Gastroesophageal sphincter (tissue), 4 donors: ENCODE measurements at regions not wholly inside any gene's neighbourhood (a gene's known extent, or its start where the extent isn't known, plus 50 kb on each side); places are given as distances from the start of the nearest gene placed in this dataset.

Experiments
- ATAC-seq: fragments of 150-250 bp; one replicate; pipeline ENCODE4 v1.9.1; 2016; ENCODE audit warnings: mild to moderate bottlenecking, moderate library complexity
- H3K27ac ChIP-seq, 4 donors: fragments of 200-600 bp; sonication (generic) in 3 of 4; 1 replicate in 3 of 4; 2 replicates in 1 of 4; pipeline ENCODE4 v1.5.1; 2016 to 2019
- H3K27me3 ChIP-seq: fragments of 200-600 bp; sonication (generic); one replicate; pipeline ENCODE4 v1.5.1; 2019
- H3K36me3 ChIP-seq, 2 donors: fragments of 200-600 bp; sonication (generic); one replicate each; pipeline ENCODE4 v1.5.1; 2019; ENCODE audit warnings: control low read depth in 1 of 2
- H3K4me1 ChIP-seq, 3 donors: fragments of 200-600 bp; sonication (generic); 1 replicate in 2 of 3; 2 replicates in 1 of 3; pipeline ENCODE4 v1.5.1; 2016 to 2019; ENCODE audit warnings: control low read depth in 2 of 3
- H3K4me3 ChIP-seq, 2 donors: fragments of 200-600 bp; sonication (generic); one replicate each; pipeline ENCODE4 v1.5.1; 2019; ENCODE audit warnings: mild to moderate bottlenecking in 1 of 2, moderate library complexity in 1 of 2
- H3K9me3 ChIP-seq, 3 donors: fragments of 200-600 bp; sonication (generic); one replicate each; pipeline ENCODE4 v1.5.1; 2017 to 2019; ENCODE audit warnings: control low read depth in 2 of 3
- CTCF ChIP-seq, 4 experiments: fragments of 200-600 bp in 2 of 4; fragments of 450-650 bp in 2 of 4; sonication (generic) in 1 of 4; IDR thresholded peaks; one replicate each; pipeline ENCODE4 v1.5.1; 2017 to 2019; ENCODE audit warnings: antibody characterized with exemption in 4 of 4, mild to moderate bottlenecking in 2 of 4, moderate library complexity in 2 of 4
- EP300 ChIP-seq: sonication (generic); formaldehyde crosslinking; IDR thresholded peaks from one replicate; pipeline ENCODE4 v1.6.1; 2017; ENCODE audit warnings: antibody characterized with exemption, mild to moderate bottlenecking
- POLR2A ChIP-seq, 2 donors: fragments of 450-650 bp; IDR thresholded peaks; one replicate each; pipeline ENCODE4 v1.6.1; 2017; ENCODE audit warnings: antibody characterized with exemption in 2 of 2, mild to moderate bottlenecking in 2 of 2, moderate library complexity in 1 of 2
- POLR2AphosphoS5 ChIP-seq: sonication (generic); formaldehyde crosslinking; IDR thresholded peaks from one replicate; pipeline ENCODE4 v1.6.1; 2017; ENCODE audit warnings: antibody characterized with exemption
- WGBS, 2 donors: methylation state at CpG; one replicate each; pipeline ENCODE4 v1.1.5; 2018; ENCODE audit warnings: low coverage in 1 of 2; 5-methylcytosine and 5-hydroxymethylcytosine counted together

DNA sequence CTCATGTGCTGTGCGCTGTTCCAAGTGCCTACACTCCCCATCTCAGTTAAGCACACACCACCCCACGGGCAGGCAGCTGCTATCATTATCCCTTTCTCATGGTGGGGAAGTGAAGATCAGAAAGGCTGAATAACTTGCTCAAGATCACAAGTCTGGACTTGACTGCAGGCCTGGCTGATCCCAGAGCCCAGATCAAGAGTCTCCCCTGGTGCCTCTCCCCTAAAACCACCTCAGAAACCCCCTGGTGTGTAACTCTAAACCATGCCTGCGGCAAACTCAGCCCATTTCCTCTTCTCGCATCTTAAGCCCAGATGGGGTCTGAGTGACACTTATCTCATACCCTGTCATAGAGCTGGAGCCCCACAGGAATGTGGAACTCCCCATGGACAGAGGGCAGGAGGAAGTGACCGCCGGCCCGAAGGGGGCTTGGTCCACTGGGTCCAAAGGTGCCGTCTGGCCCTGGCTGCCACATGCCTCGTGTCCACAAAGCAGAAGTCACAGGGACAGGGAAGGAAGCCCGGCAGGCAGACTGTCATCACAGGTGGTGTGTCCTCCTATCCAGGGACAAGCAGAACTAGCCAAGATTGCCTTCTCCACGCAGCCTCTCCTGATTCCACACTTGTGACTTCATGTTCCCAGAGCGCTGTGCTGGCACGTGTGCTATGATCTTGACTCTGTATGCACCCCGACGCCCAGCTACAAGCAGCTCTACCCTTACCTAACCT is 92.1 kb downstream of the SYF2 start:
- Histone ChIP-seq H3K27me3 (peaks cover 56% of the 10 kb centered on the region), H3K27ac (no peak overlapping the region), H3K4me1 (no peaks in the 10 kb centered on the region), H3K36me3 (no peaks in the 10 kb centered on the region), H3K9me3 (no peaks in the 10 kb centered on the region), H3K4me3 (no peak overlapping the region)
- TF ChIP-seq POLR2AphosphoS5, result no peak
- ATAC-seq, result no peak
- WGBS, 2 donors, result 71 to 92% methylated on average over 4 to 5 of the region's 15 CpGs

DNA sequence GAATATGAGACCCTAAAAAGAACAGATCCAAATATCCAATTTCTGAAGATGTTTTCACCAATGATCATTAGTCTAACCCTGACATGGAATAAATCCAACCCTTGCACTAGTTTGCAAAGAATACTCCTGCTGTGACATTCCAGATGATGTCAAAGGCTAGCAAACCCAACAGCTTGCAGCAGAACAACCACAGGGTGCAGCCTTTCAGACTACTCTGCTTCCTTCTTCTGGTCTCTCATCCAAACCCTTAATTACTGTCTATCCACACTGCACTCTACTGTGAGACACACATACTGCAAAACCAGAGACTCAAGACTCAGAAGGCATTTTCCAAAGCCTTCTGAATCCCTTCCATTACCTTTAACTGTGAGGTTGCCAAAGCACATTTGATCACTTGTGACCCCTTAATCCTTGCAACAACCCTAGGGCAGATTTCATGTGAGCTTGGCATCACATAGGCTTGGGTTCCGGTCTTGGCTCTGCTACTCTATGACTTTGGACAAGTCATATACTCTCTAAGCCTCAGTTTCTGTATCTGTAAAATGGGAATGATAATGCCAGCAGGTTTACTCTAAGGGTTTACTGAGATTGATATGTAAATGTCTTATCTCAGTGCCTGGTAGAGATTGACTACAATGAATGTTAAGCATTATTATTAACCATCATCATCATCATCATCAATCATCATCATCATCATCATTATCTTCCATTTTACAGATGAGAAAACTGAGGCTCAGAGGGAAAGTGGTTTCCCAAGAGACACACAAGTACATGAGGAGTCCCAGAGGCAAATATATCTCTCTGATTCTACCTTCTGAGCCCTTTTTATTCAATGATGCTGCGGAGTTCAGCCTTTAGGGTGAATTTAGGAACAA is 94.5 kb downstream of the SYF2 start:
- H3K4me1 ChIP-seq, result no peaks in the 10 kb centered on the region
- ATAC-seq, result no peak
- no peak overlapping the region for H3K4me3 ChIP-seq
- H3K27me3 ChIP-seq, result peaks cover 57% of the 10 kb centered on the region
- no peaks in the 10 kb centered on the region for H3K9me3 ChIP-seq
- no peak overlapping the region for H3K27ac ChIP-seq
- TF ChIP-seq CTCF (IDR thresholded peaks at IDR 0.05), result no peak
- H3K36me3 ChIP-seq, result no peaks in the 10 kb centered on the region
- 71 to 90% methylated on average over 1 to 2 of the region's 2 CpGs for WGBS, 2 donors

DNA sequence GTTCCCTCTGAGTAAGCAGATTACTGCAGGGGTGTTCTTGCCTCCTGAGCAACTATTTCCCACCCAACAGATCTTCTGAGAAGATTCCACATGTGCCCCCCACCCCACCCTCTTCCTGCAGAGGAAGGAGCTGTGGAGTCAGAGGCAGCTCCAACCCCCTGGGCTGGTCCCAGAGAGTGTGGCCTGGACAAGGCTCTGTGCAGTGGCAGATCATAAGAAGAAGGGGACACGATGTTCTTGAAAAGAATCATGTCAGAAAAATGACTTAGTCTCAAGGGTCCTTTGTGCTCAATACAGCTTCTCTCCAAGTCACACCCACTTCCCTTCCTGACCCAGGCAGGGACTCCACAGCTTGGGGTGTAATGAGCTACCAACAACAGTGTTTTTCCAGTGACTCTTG is 95.2 kb downstream of the SYF2 start:
- Histone ChIP-seq H3K27me3 (peaks cover 57% of the 10 kb centered on the region), H3K4me3 (no peak overlapping the region), H3K27ac (no peak overlapping the region), H3K9me3 (no peaks in the 10 kb centered on the region), H3K36me3 (no peaks in the 10 kb centered on the region), H3K4me1 (no peaks in the 10 kb centered on the region)
- ATAC-seq, result no peak
- WGBS, 2 donors, result 50% methylated on average over 1 of the region's 1 CpG; no CpG with 5 or more reads in 1 of the 2 donors
- TF ChIP-seq EP300 (no peak), POLR2A (IDR thresholded peaks at IDR 0.05) (no peak), CTCF (IDR thresholded peaks at IDR 0.05) (no peak), POLR2AphosphoS5 (no peak)

DNA sequence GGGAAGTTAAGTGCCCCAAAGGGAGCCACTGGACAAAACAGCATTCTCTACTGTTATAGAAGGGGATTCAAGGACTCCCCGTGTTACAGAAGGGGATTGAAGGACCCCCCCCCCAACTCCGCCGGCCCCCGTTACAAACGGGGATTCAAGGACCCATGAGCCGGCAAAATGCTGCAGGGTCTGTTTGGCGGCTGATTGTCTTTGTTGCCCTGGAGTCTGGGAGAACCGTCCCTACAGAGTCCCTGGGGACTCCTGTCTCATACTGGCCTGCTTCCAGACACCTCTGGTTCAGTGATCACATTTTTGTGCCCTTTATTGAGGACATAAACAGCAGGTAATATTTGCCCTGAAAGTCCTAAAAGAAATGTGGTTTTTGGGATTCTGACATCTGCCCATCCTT is 96.4 kb downstream of the SYF2 start:
- Histone ChIP-seq H3K9me3 (no peaks in the 10 kb centered on the region), H3K4me3 (no peak overlapping the region), H3K27me3 (peaks cover 59% of the 10 kb centered on the region), H3K4me1 (no peaks in the 10 kb centered on the region), H3K27ac (no peak overlapping the region), H3K36me3 (no peaks in the 10 kb centered on the region)
- ATAC-seq, result no peak
- 65 to 86% methylated on average over 3 of the region's 8 CpGs for WGBS, 2 donors
- TF ChIP-seq EP300, result no peak
- no peak for TF ChIP-seq POLR2A (IDR thresholded peaks at IDR 0.05)
- no peak for TF ChIP-seq POLR2AphosphoS5
- TF ChIP-seq CTCF (IDR thresholded peaks at IDR 0.05), result no peak

GRCh38 chr1:25134801-25135461 is 97.4 kb downstream of the SYF2 start:
- no peaks in the 10 kb centered on the region for H3K36me3 ChIP-seq
- TF ChIP-seq POLR2A (IDR thresholded peaks at IDR 0.05), result no peak
- WGBS, 2 donors, result 36 to 61% methylated on average over 3 to 5 of the region's 7 CpGs
- H3K27ac ChIP-seq, result no peak overlapping the region
- H3K4me3 ChIP-seq, result no peak overlapping the region
- H3K9me3 ChIP-seq, result no peaks in the 10 kb centered on the region
- H3K27me3 ChIP-seq, result peaks cover 55% of the 10 kb centered on the region
- no peak for ATAC-seq
- H3K4me1 ChIP-seq, result no peaks in the 10 kb centered on the region
